Nephron (organoid): ENCODE measurements at regions not wholly inside any gene's neighbourhood (a gene's known extent, or its start where the extent isn't known, plus 50 kb on each side); places are given as distances from the start of the nearest gene placed in this dataset.

Source experiments
- H3K27ac Mint-ChIP-seq, 3 experiments: 2 replicates each; pipeline ENCODE4 v1.8.0; 2020; ENCODE audit warnings: mixed read lengths in 3 of 3, mild to moderate bottlenecking in 2 of 3, moderate library complexity in 1 of 3
- H3K27me3 Mint-ChIP-seq: 2 replicates; pipeline ENCODE4 v1.8.0; 2021; ENCODE audit warnings: low read depth, mild to moderate bottlenecking, moderate library complexity, mixed read lengths
- H3K36me3 Mint-ChIP-seq: 2 replicates; pipeline ENCODE4 v1.8.0; 2020; ENCODE audit warnings: low read depth, mixed read lengths
- H3K4me1 Mint-ChIP-seq: 2 replicates; pipeline ENCODE4 v1.8.0; 2020; ENCODE audit warnings: mixed read lengths
- H3K4me3 Mint-ChIP-seq, 3 experiments: 2 replicates each; pipeline ENCODE4 v1.8.0; 2020; ENCODE audit warnings: mild to moderate bottlenecking in 3 of 3, mixed read lengths in 3 of 3, moderate library complexity in 2 of 3
- H3K9me3 Mint-ChIP-seq: 2 replicates; pipeline ENCODE4 v1.8.0; 2020; ENCODE audit warnings: mixed read lengths
- CTCF ChIP-seq, 3 experiments: fragments of 200-600 bp; sonication (generic); IDR thresholded peaks; one replicate each; pipeline ENCODE4 v1.5.0; 2021; ENCODE audit warnings: antibody characterized with exemption in 3 of 3; ENCODE audit not compliant: unreplicated experiment in 3 of 3

GRCh38 chr14:42293180-42293579 is 686.5 kb downstream of the LRFN5 start:
- no peak overlapping the region for H3K4me3 Mint-ChIP-seq
- H3K36me3 Mint-ChIP-seq: no peaks in the 10 kb centered on the region
- peaks cover 8% of the 10 kb centered on the region for H3K9me3 Mint-ChIP-seq

GRCh38 chr14:42277840-42278239 is 671.2 kb downstream of the LRFN5 start:
- peaks cover 13% of the 10 kb centered on the region for H3K9me3 Mint-ChIP-seq
- no peak overlapping the region for H3K27ac Mint-ChIP-seq
- H3K4me1 Mint-ChIP-seq: peaks cover 5% of the 10 kb centered on the region
- H3K36me3 Mint-ChIP-seq: no peaks in the 10 kb centered on the region
- no peak for TF ChIP-seq CTCF (IDR thresholded peaks at IDR 0.05; ENCODE audit: unreplicated experiment in 3 of 3)
- no peaks in the 10 kb centered on the region for H3K27me3 Mint-ChIP-seq
- no peak overlapping the region for H3K4me3 Mint-ChIP-seq

More at GRCh38 chr14:42293180-42293579, 686.5 kb downstream of the LRFN5 start:
- H3K27ac Mint-ChIP-seq: no peak overlapping the region
- no peaks in the 10 kb centered on the region for H3K27me3 Mint-ChIP-seq
- no peaks in the 10 kb centered on the region for H3K4me1 Mint-ChIP-seq
- TF ChIP-seq CTCF (IDR thresholded peaks at IDR 0.05; ENCODE audit: unreplicated experiment in 3 of 3): no peak

- H3K36me3 Mint-ChIP-seq: peaks cover 3% of the 10 kb centered on the region
- peaks cover 5% of the 10 kb centered on the region for H3K4me1 Mint-ChIP-seq
- H3K27me3 Mint-ChIP-seq: no peaks in the 10 kb centered on the region
- no peak overlapping the region for H3K4me3 Mint-ChIP-seq
- peaks cover 24% of the 10 kb centered on the region for H3K9me3 Mint-ChIP-seq
- H3K27ac Mint-ChIP-seq: no peak overlapping the region
- no peak for TF ChIP-seq CTCF (IDR thresholded peaks at IDR 0.05; ENCODE audit: unreplicated experiment in 3 of 3)
Observed at GRCh38 chr14:42269234-42269633, 662.6 kb downstream of the LRFN5 start.

- Mint-ChIP-seq H3K4me1 (no peaks in the 10 kb centered on the region), H3K27ac (no peak overlapping the region), H3K27me3 (no peaks in the 10 kb centered on the region), H3K36me3 (no peaks in the 10 kb centered on the region), H3K9me3 (peaks cover 10% of the 10 kb centered on the region), H3K4me3 (no peak overlapping the region)
- no peak for TF ChIP-seq CTCF (IDR thresholded peaks at IDR 0.05; ENCODE audit: unreplicated experiment in 3 of 3)
Observed at GRCh38 chr14:42248131-42248530, 641.5 kb downstream of the LRFN5 start.

GRCh38 chr14:42241101-42241500 is 634.4 kb downstream of the LRFN5 start:
- Mint-ChIP-seq H3K36me3 (no peaks in the 10 kb centered on the region), H3K27me3 (no peaks in the 10 kb centered on the region), H3K4me1 (no peaks in the 10 kb centered on the region), H3K27ac (no peak overlapping the region), H3K4me3 (no peak overlapping the region), H3K9me3 (peaks cover 32% of the 10 kb centered on the region)
- no peak for TF ChIP-seq CTCF (IDR thresholded peaks at IDR 0.05; ENCODE audit: unreplicated experiment in 3 of 3)

GRCh38 chr14:42229976-42230375 is 623.3 kb downstream of the LRFN5 start:
- Mint-ChIP-seq H3K4me3 (no peak overlapping the region), H3K27me3 (no peaks in the 10 kb centered on the region), H3K4me1 (no peaks in the 10 kb centered on the region), H3K27ac (no peak overlapping the region), H3K9me3 (peaks cover 6% of the 10 kb centered on the region), H3K36me3 (no peaks in the 10 kb centered on the region)
- no peak for TF ChIP-seq CTCF (IDR thresholded peaks at IDR 0.05; ENCODE audit: unreplicated experiment in 3 of 3)
